Left renal pelvis (tissue), 4 donors: ENCODE measurements at regions not wholly inside any gene's neighbourhood (a gene's known extent, or its start where the extent isn't known, plus 50 kb on each side); places are given as distances from the start of the nearest gene placed in this dataset.
"Not testable (repeated sequence)": the region's sequence is repeated elsewhere in the genome, so short reads cannot be mapped to it uniquely, and the experiment has no call there.

Source experiments
- DNase-seq, 4 donors: peaks; one replicate each; pipeline ENCODE4 v3.0.0-alpha.2; 2013; ENCODE audit warnings: low read depth in 4 of 4, low spot score in 3 of 4

- DNase-seq, result no peak
These were observed 117.2 kb upstream of the MED14 start for GRCh38 chrX:40852586-40852985.

GRCh38 chrX:40853004-40853815 is 117.9 kb upstream of the MED14 start:
- no peak for DNase-seq

- no peak for DNase-seq
These were observed 118.4 kb upstream of the MED14 start for GRCh38 chrX:40853816-40854123.

GRCh38 chrX:40854242-40854641 is 118.9 kb upstream of the MED14 start:
- no peak for DNase-seq

- no peak for DNase-seq
These were observed 120.1 kb upstream of the MED14 start for GRCh38 chrX:40855411-40855810.

GRCh38 chrX:40855932-40856515 is 120.7 kb upstream of the MED14 start:
- no peak for DNase-seq

GRCh38 chrX:40861952-40862554 is 126.7 kb upstream of the MED14 start:
- DNase-seq, result not testable (repeated sequence)

GRCh38 chrX:40863260-40863659 is 127.9 kb upstream of the MED14 start:
- not testable (repeated sequence) for DNase-seq

GRCh38 chrX:40863671-40864070 is 128.3 kb upstream of the MED14 start:
- no peak for DNase-seq

GRCh38 chrX:40864972-40865371 is 129.6 kb upstream of the MED14 start:
- no peak for DNase-seq

GRCh38 chrX:40866893-40867292 is 131.6 kb upstream of the MED14 start:
- no peak for DNase-seq

- DNase-seq, result no peak
These were observed 132.0 kb upstream of the MED14 start for GRCh38 chrX:40867352-40867751.

GRCh38 chrX:40868868-40869267 is 133.5 kb upstream of the MED14 start:
- DNase-seq, result no peak

- DNase-seq, result not testable (repeated sequence)
These were observed 135.6 kb upstream of the MED14 start for GRCh38 chrX:40870982-40871381.

GRCh38 chrX:40871385-40872082 is 136.2 kb upstream of the MED14 start:
- no peak for DNase-seq

GRCh38 chrX:40872351-40872750 is 137.0 kb upstream of the MED14 start:
- no peak for DNase-seq

GRCh38 chrX:40875476-40875875 is 140.1 kb upstream of the MED14 start:
- no peak for DNase-seq

GRCh38 chrX:40877887-40878286 is 142.5 kb upstream of the MED14 start:
- DNase-seq, result no peak

- DNase-seq, result no peak
These were observed 143.4 kb upstream of the MED14 start for GRCh38 chrX:40878766-40879165.

GRCh38 chrX:40879172-40879571 is 143.8 kb upstream of the MED14 start:
- DNase-seq, result not testable (repeated sequence)

GRCh38 chrX:40880712-40881111 is 145.4 kb upstream of the MED14 start:
- DNase-seq, result no peak
